ENCODE measurements at regions not wholly inside any gene's neighbourhood (a gene's known extent, or its start where the extent isn't known, plus 50 kb on each side); places are given as distances from the start of the nearest gene placed in this dataset.

DNA sequence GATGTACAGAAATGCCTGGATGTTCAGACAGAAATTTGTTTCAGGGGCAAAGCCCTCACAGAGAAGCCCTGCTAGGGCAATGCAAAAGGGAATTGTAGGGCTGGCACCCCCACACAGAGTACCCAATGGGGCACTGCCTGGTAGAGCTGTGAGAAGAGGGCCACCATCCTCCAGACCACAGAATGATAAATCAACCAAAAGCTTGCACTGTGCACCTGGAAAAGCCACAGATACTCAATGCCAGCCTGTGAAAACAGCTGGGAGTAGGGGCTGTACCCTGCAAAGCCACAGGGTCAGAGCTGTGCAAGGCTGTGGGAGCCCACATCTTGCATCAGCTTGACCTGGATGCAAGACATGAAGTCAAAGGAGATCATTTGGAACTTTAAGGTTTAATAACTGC, 477.9 kb upstream of the NECTIN3 start:
- POLR2A ChIA-PET: no interaction called here
- no peak overlapping the region for H3K4me3 ChIP-seq (ENCODE audit: low read depth, low read length)
- CTCF ChIA-PET: no interaction called here
- DNase-seq (ENCODE audit: low read depth, low spot score): no peak
- H3K27ac ChIP-seq (ENCODE audit: low read depth, low read length): no peak overlapping the region
- H3K9me3 ChIP-seq (ENCODE audit: control insufficient read depth, insufficient read depth, low read length): peaks cover 3% of the 10 kb centered on the region; the same call in 1 of the 2 replicates
- TF ChIP-seq CTCF (IDR thresholded peaks at IDR 0.05; ENCODE audit: low read depth, low read length): no peak
- no peaks in the 10 kb centered on the region for H3K27me3 ChIP-seq (ENCODE audit: control insufficient read depth, insufficient read depth, low read length)

DNA sequence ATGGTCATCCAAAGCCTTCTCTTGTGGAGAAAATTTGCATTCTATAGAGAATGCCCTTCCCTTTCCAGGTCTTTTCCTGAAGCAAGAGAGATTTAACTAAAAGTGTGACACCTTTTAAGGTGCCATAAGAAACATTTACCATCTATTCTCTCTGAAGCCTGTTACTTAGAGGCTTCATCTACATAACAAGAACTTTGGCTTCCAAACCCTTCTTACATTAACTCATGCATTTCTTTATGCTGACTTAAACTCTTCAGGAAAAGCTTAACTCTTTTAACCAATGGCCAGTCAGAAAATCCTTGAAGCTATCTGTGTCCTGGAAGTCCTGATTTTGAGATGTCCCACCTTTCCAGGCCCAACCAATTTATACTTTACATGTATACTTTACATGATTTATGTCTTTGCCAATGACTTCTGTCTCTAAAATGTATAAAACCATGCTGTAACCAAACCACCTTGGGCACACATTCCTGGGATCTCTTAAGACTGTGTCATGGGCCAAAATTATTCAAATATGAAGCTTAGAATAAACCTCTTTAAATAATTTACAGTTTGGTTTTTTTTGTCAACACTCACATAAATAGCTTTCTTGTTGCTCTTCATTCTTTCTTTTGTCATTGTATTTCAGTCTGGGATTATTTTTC, 472.6 kb upstream of the NECTIN3 start:
- POLR2A ChIA-PET: interaction anchor here (1.2 to 1.4 kb wide), 2 partner anchors 22 to 72 kb away, joined by 3 to 5 read pairs; no protein-coding TSS in a partner anchor

DNA sequence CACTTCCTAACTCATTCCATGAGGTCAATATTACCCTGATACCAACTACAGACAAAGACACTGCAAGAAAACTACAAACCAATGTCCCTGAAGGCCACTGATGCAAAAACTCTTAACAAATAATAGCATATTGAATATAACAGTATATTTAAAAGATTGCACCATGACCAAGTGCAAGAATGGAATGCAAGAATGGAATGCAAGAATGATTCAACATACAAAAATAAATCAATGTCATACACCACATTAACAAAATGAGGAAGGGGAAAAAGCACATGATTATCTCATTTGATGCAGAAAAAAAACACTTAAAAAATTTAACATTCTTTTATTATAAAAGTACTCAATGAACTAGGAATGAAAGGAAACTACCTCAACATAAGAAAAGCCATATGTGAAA, 463.1 kb upstream of the NECTIN3 start:
- ChIA-PET POLR2A (no interaction called here), CTCF (no interaction called here)
- no peaks in the 10 kb centered on the region for H3K27me3 ChIP-seq (ENCODE audit: control insufficient read depth, insufficient read depth, low read length)
- no peak for DNase-seq (ENCODE audit: low read depth, low spot score)
- H3K27ac ChIP-seq (ENCODE audit: low read depth, low read length): no peak overlapping the region
- H3K9me3 ChIP-seq (ENCODE audit: control insufficient read depth, insufficient read depth, low read length): no peaks in the 10 kb centered on the region
- no peak overlapping the region for H3K4me3 ChIP-seq (ENCODE audit: low read depth, low read length)
- no peak for TF ChIP-seq CTCF (IDR thresholded peaks at IDR 0.05; ENCODE audit: low read depth, low read length)

More for the DNA sequence above, 472.6 kb upstream of the NECTIN3 start:
- CTCF ChIA-PET: interaction anchor here (0.5 kb wide), 1 partner anchor 1366 kb away, joined by 3 read pairs; no protein-coding TSS in a partner anchor
- TF ChIP-seq CTCF (IDR thresholded peaks at IDR 0.05; ENCODE audit: low read depth, low read length): no peak
- no peak for DNase-seq (ENCODE audit: low read depth, low spot score)
- peaks cover 3% of the 10 kb centered on the region; the same call in 1 of the 2 replicates for H3K9me3 ChIP-seq (ENCODE audit: control insufficient read depth, insufficient read depth, low read length)
- H3K27me3 ChIP-seq (ENCODE audit: control insufficient read depth, insufficient read depth, low read length): no peaks in the 10 kb centered on the region
- no peak overlapping the region for H3K27ac ChIP-seq (ENCODE audit: low read depth, low read length)
- no peak overlapping the region for H3K4me3 ChIP-seq (ENCODE audit: low read depth, low read length)

DNA sequence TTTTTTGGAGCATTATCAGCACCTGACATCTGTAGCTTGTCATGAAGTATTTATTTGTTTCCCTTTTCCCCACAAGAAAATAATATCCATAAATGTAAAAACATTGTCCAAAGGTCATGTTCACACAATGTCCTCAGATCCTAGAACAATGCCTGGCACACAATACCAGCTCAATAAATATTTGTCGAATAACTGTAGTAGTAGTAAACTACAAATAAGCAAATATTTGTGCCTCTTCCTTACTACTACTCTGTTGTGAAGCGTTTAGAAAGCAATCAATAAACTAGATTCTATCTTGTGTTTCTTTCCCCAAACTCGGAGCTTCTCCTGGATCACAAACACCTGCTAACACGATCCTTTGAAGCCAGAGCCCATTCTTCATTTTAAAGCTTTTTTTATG, 459.6 kb upstream of the NECTIN3 start:
- Histone ChIP-seq H3K27me3 (ENCODE audit: control insufficient read depth, insufficient read depth, low read length) (no peaks in the 10 kb centered on the region), H3K9me3 (ENCODE audit: control insufficient read depth, insufficient read depth, low read length) (no peaks in the 10 kb centered on the region), H3K27ac (ENCODE audit: low read depth, low read length) (no peak overlapping the region), H3K4me3 (ENCODE audit: low read depth, low read length) (no peak overlapping the region)
- CTCF ChIA-PET: interaction anchor here (0.6 kb wide), 1 partner anchor 451 kb away, joined by 3 read pairs; no protein-coding TSS in a partner anchor
- no peak for TF ChIP-seq CTCF (IDR thresholded peaks at IDR 0.05; ENCODE audit: low read depth, low read length)
- DNase-seq (ENCODE audit: low read depth, low spot score): no peak
- POLR2A ChIA-PET: no interaction called here

- POLR2A ChIA-PET: no interaction called here
- H3K27ac ChIP-seq (ENCODE audit: low read depth, low read length): no peak overlapping the region
- no peak for DNase-seq (ENCODE audit: low read depth, low spot score)
- H3K4me3 ChIP-seq (ENCODE audit: low read depth, low read length): no peak overlapping the region
- H3K9me3 ChIP-seq (ENCODE audit: control insufficient read depth, insufficient read depth, low read length): no peaks in the 10 kb centered on the region
- CTCF ChIA-PET: no interaction called here
- no peaks in the 10 kb centered on the region for H3K27me3 ChIP-seq (ENCODE audit: control insufficient read depth, insufficient read depth, low read length)
- TF ChIP-seq CTCF (IDR thresholded peaks at IDR 0.05; ENCODE audit: low read depth, low read length): no peak
Measured at GRCh38 chr3:110614186-110614585, 457.4 kb upstream of the NECTIN3 start.

Measured in AG04450 (cell line).